ENCODE measurements at regions not wholly inside any gene's neighbourhood (a gene's known extent, or its start where the extent isn't known, plus 50 kb on each side); places are given as distances from the start of the nearest gene placed in this dataset.

- no peak for TF ChIP-seq CTCF (conservative IDR thresholded peaks at IDR 0.05; ENCODE audit: low read depth, low read length)
- no peak overlapping the region for H3K4me3 ChIP-seq (ENCODE audit: low read depth, low read length)
- DNase-seq (ENCODE audit: low read depth), result peak; percentile 14
Observed at GRCh38 chr2:149924028-149924427, 336.5 kb upstream of the MMADHC start.

- no peak overlapping the region for H3K4me3 ChIP-seq (ENCODE audit: low read depth, low read length)
- no peak for DNase-seq (ENCODE audit: low read depth)
- no peak for TF ChIP-seq CTCF (conservative IDR thresholded peaks at IDR 0.05; ENCODE audit: low read depth, low read length)
Observed at GRCh38 chr2:149921911-149922616, 334.5 kb upstream of the MMADHC start.

GRCh38 chr2:149920389-149920788 lies 332.8 kb upstream of the MMADHC start:
- no peak for TF ChIP-seq CTCF (conservative IDR thresholded peaks at IDR 0.05; ENCODE audit: low read depth, low read length)
- no peak overlapping the region for H3K4me3 ChIP-seq (ENCODE audit: low read depth, low read length)
- DNase-seq (ENCODE audit: low read depth), result no peak

GRCh38 chr2:149915151-149915550 lies 327.6 kb upstream of the MMADHC start:
- DNase-seq (ENCODE audit: low read depth), result no peak
- TF ChIP-seq CTCF (conservative IDR thresholded peaks at IDR 0.05; ENCODE audit: low read depth, low read length), result no peak
- no peak overlapping the region for H3K4me3 ChIP-seq (ENCODE audit: low read depth, low read length)

DNA sequence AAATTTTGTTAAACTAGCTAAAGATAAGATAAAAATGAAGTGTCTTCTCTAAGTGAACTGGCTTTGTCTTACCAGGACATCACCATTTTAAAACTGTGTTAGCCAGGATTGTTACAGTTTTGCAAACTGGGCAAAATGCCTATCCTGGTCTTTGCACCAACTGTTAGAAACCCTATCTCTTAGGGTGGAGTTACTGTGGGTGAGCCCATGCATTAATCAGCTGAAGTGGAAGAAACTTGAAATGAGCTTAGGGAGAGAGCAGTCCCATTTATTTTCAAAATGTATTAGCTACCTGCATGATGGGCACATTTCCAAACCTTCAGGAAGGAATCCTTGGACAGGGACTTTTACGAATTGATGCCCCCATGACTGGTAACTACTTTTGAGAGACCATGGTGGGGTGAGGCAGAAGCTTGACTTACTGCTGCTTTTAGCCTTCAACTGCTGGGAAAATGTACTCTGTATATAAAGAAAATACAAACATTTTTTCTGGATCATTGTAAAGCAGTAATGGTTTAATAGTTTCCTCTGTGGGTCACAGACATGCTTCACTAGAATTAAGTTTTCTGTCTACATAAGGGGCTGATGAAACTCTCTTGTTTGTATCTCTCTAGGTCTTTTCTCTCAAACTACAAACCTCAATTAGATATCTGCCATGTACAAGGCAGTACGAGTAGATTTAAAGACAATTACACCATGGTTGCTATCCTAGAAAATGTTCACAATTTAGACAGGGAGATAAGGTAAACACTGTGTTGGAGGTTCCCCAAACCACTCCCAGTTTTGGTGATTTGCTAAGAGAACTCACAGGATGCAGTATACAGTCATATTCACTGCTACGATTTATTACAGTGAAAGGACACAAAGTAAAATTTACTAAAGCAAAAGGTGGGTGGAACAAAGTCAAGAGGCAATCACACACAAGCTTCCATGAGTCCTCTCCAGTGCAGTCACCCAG lies 321.4 kb upstream of the MMADHC start:
- no peak for TF ChIP-seq CTCF (conservative IDR thresholded peaks at IDR 0.05; ENCODE audit: low read depth, low read length)

GRCh38 chr2:149906886-149907285 lies 319.3 kb upstream of the MMADHC start:
- no peak overlapping the region for H3K4me3 ChIP-seq (ENCODE audit: low read depth, low read length)
- peak; percentile 7 for DNase-seq (ENCODE audit: low read depth)
- TF ChIP-seq CTCF (conservative IDR thresholded peaks at IDR 0.05; ENCODE audit: low read depth, low read length), result no peak

More for the DNA sequence above, 321.4 kb upstream of the MMADHC start:
- H3K4me3 ChIP-seq (ENCODE audit: low read depth, low read length), result no peak overlapping the region
- DNase-seq (ENCODE audit: low read depth), result peak; percentile 78
